Bronchial epithelial cell (primary cell): ENCODE measurements at regions not wholly inside any gene's neighbourhood (a gene's known extent, or its start where the extent isn't known, plus 50 kb on each side); places are given as distances from the start of the nearest gene placed in this dataset.

ENCODE experiments used
- DNase-seq: peaks from one replicate; pipeline ENCODE4 v3.0.0-alpha.2; 2010; ENCODE audit warnings: low read depth
- FAIRE-seq: peaks from 2 replicates; lab custom pipeline; 2011; peaks lifted over from hg19 to GRCh38; lab: Jason Lieb, UNC
- H3K27me3 ChIP-seq: 2 replicates; pipeline ENCODE4 v1.5.1; 2011; ENCODE audit warnings: low read length; ENCODE audit not compliant: control insufficient read depth, insufficient read depth
- H3K36me3 ChIP-seq: 2 replicates; pipeline ENCODE4 v1.5.1; 2011; ENCODE audit warnings: low read length; ENCODE audit not compliant: control insufficient read depth, insufficient read depth
- H3K4me3 ChIP-seq: 2 replicates; pipeline ENCODE4 v1.5.1; 2011; ENCODE audit warnings: mild to moderate bottlenecking, low read depth, low read length, control low read depth
- CTCF ChIP-seq: IDR thresholded peaks from 2 replicates; pipeline ENCODE4 v1.5.1; 2011; ENCODE audit warnings: mild to moderate bottlenecking, moderate library complexity, low read length, control low read depth, inconsistent platforms; ENCODE audit not compliant: insufficient read depth, severe bottlenecking

- FAIRE-seq (no peak), DNase-seq (no peak)
- H3K27me3 ChIP-seq = no peaks in the 10 kb centered on the region
- H3K4me3 ChIP-seq = no peak overlapping the region
- no peaks in the 10 kb centered on the region for H3K36me3 ChIP-seq
- TF ChIP-seq CTCF = no peak
Measured at GRCh38 chr7:41822259-41822817, 119.4 kb upstream of the INHBA start.

- no peak for FAIRE-seq
- TF ChIP-seq CTCF = no peak
Measured at GRCh38 chr7:41821521-41822213, 118.8 kb upstream of the INHBA start.

GRCh38 chr7:41820111-41820671, 117.3 kb upstream of the INHBA start:
- FAIRE-seq (no peak), DNase-seq (no peak)
- Histone ChIP-seq H3K36me3 (no peaks in the 10 kb centered on the region), H3K4me3 (no peak overlapping the region), H3K27me3 (no peaks in the 10 kb centered on the region)
- no peak for TF ChIP-seq CTCF

More at GRCh38 chr7:41821521-41822213, 118.8 kb upstream of the INHBA start:
- H3K4me3 ChIP-seq = no peak overlapping the region
- no peaks in the 10 kb centered on the region for H3K36me3 ChIP-seq
- no peak for DNase-seq
- H3K27me3 ChIP-seq = no peaks in the 10 kb centered on the region

- Histone ChIP-seq H3K36me3 (no peaks in the 10 kb centered on the region), H3K4me3 (no peak overlapping the region), H3K27me3 (no peaks in the 10 kb centered on the region)
- TF ChIP-seq CTCF = no peak
- DNase-seq = no peak
- FAIRE-seq = no peak
Measured at GRCh38 chr7:41819645-41820044, 116.8 kb upstream of the INHBA start.

- Histone ChIP-seq H3K36me3 (no peaks in the 10 kb centered on the region), H3K27me3 (no peaks in the 10 kb centered on the region), H3K4me3 (no peak overlapping the region)
- no peak for TF ChIP-seq CTCF
- no peak for DNase-seq
- no peak for FAIRE-seq
Measured at GRCh38 chr7:41818765-41819398, 116.0 kb upstream of the INHBA start.
